ENCODE measurements at regions not wholly inside any gene's neighbourhood (a gene's known extent, or its start where the extent isn't known, plus 50 kb on each side); places are given as distances from the start of the nearest gene placed in this dataset.

DNA sequence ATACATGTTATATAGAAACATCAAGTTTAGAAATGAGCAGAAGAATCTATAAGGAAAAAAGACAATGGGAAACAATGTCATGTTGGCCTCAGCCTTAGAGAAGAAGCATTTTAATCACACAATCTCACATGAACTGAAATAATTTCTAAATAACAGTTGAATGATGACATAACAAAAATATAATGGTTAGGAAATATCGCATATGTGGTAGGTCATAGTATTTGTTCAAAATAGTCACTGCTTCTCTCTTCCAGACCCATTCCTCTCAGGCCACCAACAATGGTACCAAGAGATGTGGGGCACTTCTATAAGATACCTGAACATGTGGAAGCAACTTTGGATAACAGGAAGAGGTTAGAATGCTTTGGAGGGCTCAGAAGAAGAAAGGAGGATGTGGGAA, 195.7 kb upstream of the PDZRN3 start:
- no peaks in the 10 kb centered on the region for H3K79me2 ChIP-seq (ENCODE audit: low read length)
- no peak for DNase-seq
- no peaks in the 10 kb centered on the region for H3K27me3 ChIP-seq (replicated peaks; ENCODE audit: insufficient read depth, low read length)
- H3K4me1 ChIP-seq (ENCODE audit: low read length), result no peaks in the 10 kb centered on the region
- no peaks in the 10 kb centered on the region for H3K9me3 ChIP-seq (replicated peaks; ENCODE audit: insufficient read depth, low read length)
- no peaks in the 10 kb centered on the region for H4K20me1 ChIP-seq (ENCODE audit: insufficient read depth, low read length)
- H3F3A ChIP-seq (ENCODE audit: insufficient read depth, low read length), result no peaks in the 10 kb centered on the region
- H3K27ac ChIP-seq (ENCODE audit: low read length), result no peak overlapping the region
- no peaks in the 10 kb centered on the region for H3K9me2 ChIP-seq (replicated peaks; ENCODE audit: insufficient read depth, low read length)
- TF ChIP-seq EZH2 (optimal IDR thresholded peaks at IDR 0.05; ENCODE audit: low read depth, low read length) (no peak), CTCF (IDR thresholded peaks at IDR 0.05; ENCODE audit: low read length) (no peak), EZH2phosphoT487 (IDR thresholded peaks at IDR 0.05; ENCODE audit: low read length) (no peak)
- no peak overlapping the region for H3K9ac ChIP-seq (ENCODE audit: low read length)
- no peak overlapping the region for H2AFZ ChIP-seq (ENCODE audit: low read length)
- H3K36me3 ChIP-seq (replicated peaks; ENCODE audit: insufficient read depth, low read length), result no peaks in the 10 kb centered on the region
- H3K4me3 ChIP-seq (ENCODE audit: low read length), result no peak overlapping the region
- no peak overlapping the region for H3K4me2 ChIP-seq (ENCODE audit: low read depth, low read length)

DNA sequence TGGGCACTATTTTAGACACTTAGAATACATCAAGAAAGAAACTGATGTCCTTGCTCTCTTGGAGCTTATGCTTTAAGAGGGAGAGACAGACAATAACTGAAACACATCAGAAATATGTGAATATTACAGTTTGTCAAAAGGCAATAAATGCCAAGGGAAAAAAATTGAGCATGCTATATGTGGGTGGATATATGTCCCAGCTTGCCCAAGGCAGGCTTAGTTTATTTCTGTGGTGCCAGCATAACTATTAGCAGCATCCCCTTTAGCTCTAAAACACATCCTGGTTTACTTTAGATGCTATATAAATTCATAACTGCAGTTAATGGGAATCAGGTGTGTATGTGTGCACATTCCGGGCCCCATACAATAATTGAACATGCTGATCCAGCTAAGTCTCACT, 191.2 kb upstream of the PDZRN3 start:
- H3K9me3 ChIP-seq (replicated peaks; ENCODE audit: insufficient read depth, low read length), result no peaks in the 10 kb centered on the region

DNA sequence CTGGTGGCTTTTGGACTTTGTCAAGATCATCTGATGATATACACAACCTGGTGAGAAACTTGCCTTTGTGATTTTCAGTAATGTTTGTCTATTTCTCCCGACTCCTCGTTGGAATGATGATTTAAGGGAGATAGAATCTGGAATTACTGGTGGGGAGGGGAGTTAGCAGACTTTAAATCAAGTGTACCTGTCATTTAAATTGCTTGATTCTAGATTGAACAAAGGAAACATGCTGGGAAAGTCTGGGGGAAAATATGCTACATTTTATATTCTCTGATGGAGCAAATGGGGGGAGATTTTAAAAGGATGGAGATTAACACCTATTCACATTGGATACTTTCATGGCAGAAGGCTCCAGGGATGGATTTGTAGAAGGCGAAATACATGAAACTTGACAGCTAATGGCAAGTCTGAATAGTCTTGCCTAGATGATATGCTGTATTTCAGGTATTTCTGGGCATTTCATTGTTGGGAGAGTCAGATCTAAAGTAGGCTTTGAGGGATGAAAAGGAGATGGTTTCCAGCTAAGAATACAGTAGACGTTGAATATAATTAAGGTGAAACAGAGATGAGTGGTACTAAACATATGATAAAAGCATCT, 189.1 kb upstream of the PDZRN3 start:
- no peak for TF ChIP-seq CTCF (IDR thresholded peaks at IDR 0.05; ENCODE audit: low read length)
- TF ChIP-seq EZH2 (optimal IDR thresholded peaks at IDR 0.05; ENCODE audit: low read depth, low read length), result no peak
- Histone ChIP-seq H3K9me2 (replicated peaks; ENCODE audit: insufficient read depth, low read length) (no peaks in the 10 kb centered on the region), H4K20me1 (ENCODE audit: insufficient read depth, low read length) (no peaks in the 10 kb centered on the region), H3K4me3 (ENCODE audit: low read length) (no peak overlapping the region), H3K4me1 (ENCODE audit: low read length) (no peaks in the 10 kb centered on the region), H2AFZ (ENCODE audit: low read length) (no peak overlapping the region), H3K27ac (ENCODE audit: low read length) (no peak overlapping the region), H3K9me3 (replicated peaks; ENCODE audit: insufficient read depth, low read length) (no peaks in the 10 kb centered on the region), H3K27me3 (replicated peaks; ENCODE audit: insufficient read depth, low read length) (no peaks in the 10 kb centered on the region), H3K79me2 (ENCODE audit: low read length) (no peaks in the 10 kb centered on the region), H3K9ac (ENCODE audit: low read length) (no peak overlapping the region), H3K36me3 (replicated peaks; ENCODE audit: insufficient read depth, low read length) (no peaks in the 10 kb centered on the region), H3F3A (ENCODE audit: insufficient read depth, low read length) (no peaks in the 10 kb centered on the region), H3K4me2 (ENCODE audit: low read depth, low read length) (no peak overlapping the region)
- no peak for DNase-seq

More for the DNA sequence above, 191.2 kb upstream of the PDZRN3 start:
- Histone ChIP-seq H3K9me2 (replicated peaks; ENCODE audit: insufficient read depth, low read length) (no peaks in the 10 kb centered on the region), H3K4me2 (ENCODE audit: low read depth, low read length) (no peak overlapping the region), H3K36me3 (replicated peaks; ENCODE audit: insufficient read depth, low read length) (no peaks in the 10 kb centered on the region), H3K4me1 (ENCODE audit: low read length) (no peaks in the 10 kb centered on the region), H2AFZ (ENCODE audit: low read length) (no peak overlapping the region), H3K4me3 (ENCODE audit: low read length) (no peak overlapping the region), H3K9ac (ENCODE audit: low read length) (no peak overlapping the region), H3K27me3 (replicated peaks; ENCODE audit: insufficient read depth, low read length) (no peaks in the 10 kb centered on the region), H3K27ac (ENCODE audit: low read length) (no peak overlapping the region), H4K20me1 (ENCODE audit: insufficient read depth, low read length) (no peaks in the 10 kb centered on the region), H3K79me2 (ENCODE audit: low read length) (no peaks in the 10 kb centered on the region), H3F3A (ENCODE audit: insufficient read depth, low read length) (no peaks in the 10 kb centered on the region)
- no peak for DNase-seq
- TF ChIP-seq EZH2phosphoT487 (IDR thresholded peaks at IDR 0.05; ENCODE audit: low read length) (no peak), EZH2 (optimal IDR thresholded peaks at IDR 0.05; ENCODE audit: low read depth, low read length) (no peak), CTCF (IDR thresholded peaks at IDR 0.05; ENCODE audit: low read length) (no peak)
